Fibroblast of villous mesenchyme (primary cell): ENCODE measurements at regions not wholly inside any gene's neighbourhood (a gene's known extent, or its start where the extent isn't known, plus 50 kb on each side); places are given as distances from the start of the nearest gene placed in this dataset.
A peak's percentile ranks its signal among the peaks of the same experiment; 100 is the strongest.

ENCODE experiments used
- DNase-seq: peaks from one replicate; pipeline ENCODE4 v3.0.0-alpha.2; 2010; ENCODE audit warnings: low read depth
- H3K4me3 ChIP-seq: 2 replicates; pipeline ENCODE4 v1.5.1; 2011; ENCODE audit warnings: low read depth, mild to moderate bottlenecking, low read length
- TF ChIP-seq, protein P1 (sequence below): IDR thresholded peaks from 2 replicates; pipeline ENCODE4 v1.5.1; 2012; ENCODE audit warnings: low read depth, mild to moderate bottlenecking, low read length; ENCODE audit not compliant: insufficient read depth

DNA sequence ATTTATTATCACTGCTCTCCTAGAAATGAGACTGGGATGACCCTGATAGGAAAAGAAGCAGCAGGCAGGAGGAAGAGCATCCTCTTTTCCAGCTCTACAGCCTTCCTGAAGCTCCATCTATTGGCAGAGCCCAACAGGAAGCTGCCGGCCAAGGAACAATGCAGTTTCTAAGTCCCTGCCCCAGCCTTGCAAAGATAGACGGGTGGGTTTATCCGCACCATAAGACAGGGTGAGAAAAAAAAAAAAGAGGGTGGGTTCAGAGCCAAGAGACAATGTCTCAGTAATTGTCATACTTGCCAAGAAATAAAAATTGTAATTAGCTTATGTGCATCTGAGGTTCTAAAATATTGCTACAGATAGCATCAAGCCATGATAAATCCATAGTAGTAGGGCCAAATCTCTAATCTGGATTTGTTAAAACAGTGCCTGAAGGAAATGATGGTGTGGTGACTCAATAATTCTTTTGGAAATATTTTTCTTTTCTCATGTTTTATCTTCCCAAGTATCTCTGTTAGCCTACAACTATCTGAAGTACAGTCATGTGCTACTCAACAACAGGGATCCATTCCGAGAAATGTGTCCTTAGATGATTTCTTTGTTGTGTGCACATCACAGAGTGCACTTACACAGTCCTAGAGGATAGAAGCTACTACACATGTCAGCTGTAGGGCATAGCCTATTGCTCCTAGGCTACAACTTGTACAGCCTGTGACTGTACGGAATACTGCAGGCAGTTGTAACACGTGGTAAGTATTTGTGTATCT is 242.9 kb upstream of the CXCL12 start:
- no peak overlapping the region for H3K4me3 ChIP-seq
- TF ChIP-seq, protein P1, sequence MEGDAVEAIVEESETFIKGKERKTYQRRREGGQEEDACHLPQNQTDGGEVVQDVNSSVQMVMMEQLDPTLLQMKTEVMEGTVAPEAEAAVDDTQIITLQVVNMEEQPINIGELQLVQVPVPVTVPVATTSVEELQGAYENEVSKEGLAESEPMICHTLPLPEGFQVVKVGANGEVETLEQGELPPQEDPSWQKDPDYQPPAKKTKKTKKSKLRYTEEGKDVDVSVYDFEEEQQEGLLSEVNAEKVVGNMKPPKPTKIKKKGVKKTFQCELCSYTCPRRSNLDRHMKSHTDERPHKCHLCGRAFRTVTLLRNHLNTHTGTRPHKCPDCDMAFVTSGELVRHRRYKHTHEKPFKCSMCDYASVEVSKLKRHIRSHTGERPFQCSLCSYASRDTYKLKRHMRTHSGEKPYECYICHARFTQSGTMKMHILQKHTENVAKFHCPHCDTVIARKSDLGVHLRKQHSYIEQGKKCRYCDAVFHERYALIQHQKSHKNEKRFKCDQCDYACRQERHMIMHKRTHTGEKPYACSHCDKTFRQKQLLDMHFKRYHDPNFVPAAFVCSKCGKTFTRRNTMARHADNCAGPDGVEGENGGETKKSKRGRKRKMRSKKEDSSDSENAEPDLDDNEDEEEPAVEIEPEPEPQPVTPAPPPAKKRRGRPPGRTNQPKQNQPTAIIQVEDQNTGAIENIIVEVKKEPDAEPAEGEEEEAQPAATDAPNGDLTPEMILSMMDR: no peak
- DNase-seq: peak; percentile 83

DNA sequence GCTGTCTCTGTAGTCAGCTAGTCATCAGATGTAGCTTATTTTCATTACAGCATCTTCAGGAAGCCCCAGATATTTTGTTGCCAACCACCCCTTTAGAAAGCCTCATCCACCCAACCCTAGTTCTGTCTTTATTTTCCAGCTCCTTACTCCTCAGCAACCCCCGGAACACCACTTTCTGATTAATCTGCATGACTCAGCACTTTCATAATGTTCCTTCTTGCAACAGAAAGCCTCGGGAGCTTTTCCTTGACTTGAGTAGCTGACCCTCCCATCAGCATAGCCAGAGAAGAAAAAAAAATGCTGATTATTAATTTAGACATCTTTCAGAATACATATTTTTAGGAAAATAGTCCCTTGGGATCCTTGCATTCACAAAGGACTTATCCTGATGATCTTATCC is 244.0 kb upstream of the CXCL12 start:
- TF ChIP-seq, protein P1: no peak
- peak; percentile 80 for DNase-seq
- H3K4me3 ChIP-seq: no peak overlapping the region

DNA sequence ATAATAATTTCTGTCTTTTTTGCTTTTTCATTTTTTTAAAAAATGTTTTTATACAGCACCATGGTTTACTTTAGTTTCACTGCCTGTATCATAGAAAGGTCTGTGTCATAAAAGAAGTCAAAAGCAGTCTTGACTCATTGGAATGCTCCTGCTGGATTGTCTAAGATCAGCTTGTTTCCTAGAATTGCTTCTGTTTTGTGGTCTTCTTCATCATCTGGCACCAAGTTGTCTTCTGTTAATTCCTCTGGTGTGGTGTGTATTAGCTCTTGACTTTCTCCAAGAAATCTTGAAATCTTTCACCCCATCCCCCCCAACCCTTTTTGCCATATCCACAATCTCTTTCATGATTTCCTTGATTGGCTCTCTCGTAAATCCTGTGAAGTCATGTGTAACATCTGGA is 250.3 kb upstream of the CXCL12 start:
- DNase-seq: no peak
- TF ChIP-seq, protein P1: no peak
- no peak overlapping the region for H3K4me3 ChIP-seq

DNA sequence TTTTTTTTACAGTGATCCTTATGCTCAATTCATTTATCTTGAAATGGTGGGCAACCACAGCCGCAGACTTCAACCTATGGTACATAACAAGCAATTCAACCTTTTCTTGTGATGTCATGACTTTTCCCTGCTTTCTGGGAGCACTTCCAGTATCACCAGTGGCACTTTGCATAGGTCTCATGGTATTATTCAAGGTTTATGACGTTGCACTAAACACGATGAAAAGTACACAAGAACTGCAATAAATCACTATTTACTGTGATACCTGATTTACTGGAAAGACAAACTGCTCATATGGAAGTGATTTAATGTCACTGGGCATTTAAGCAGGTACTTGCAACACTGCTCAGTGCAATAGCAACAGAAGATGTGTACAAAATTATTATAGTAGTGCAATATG is 251.7 kb upstream of the CXCL12 start:
- no peak overlapping the region for H3K4me3 ChIP-seq
- TF ChIP-seq, protein P1: no peak
- no peak for DNase-seq

DNA sequence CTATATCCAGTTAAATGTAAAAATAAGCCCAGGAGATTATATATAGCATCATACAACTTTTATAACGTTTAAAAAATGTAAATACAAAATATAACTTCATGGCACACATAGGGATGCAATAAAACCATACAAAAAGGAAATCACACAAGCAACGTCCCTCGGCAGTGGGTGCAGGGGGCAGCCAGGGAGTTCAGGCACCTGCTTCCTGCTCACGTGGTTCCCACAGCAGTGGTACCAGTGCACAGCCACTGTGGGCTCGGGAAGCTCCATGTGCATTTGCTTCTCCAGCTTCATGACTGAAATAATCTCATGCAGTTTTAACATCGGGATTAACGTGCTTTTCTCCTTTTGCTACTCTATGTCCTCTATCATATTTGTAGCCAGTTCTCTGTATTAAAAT is 255.5 kb upstream of the CXCL12 start:
- H3K4me3 ChIP-seq: no peak overlapping the region
- TF ChIP-seq, protein P1: no peak
- no peak for DNase-seq

DNA sequence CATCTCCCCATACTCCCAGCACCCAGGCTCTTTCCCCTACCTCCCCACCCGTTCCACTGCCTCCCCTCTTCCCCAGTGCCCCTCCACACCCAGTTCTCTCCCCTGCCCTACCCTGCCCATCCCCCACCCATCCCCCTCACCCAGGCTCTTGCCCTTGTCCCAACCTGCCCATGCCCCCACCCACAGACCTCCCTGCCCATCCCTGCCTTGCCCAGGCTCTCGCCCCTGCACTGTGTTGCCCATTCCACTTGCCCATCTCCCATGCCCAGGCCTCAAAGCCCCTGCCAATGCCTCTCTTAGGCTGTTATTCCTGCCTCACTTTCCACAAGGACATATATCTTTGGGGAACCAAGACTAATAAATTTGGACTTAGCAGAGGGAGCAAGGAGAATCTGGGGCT is 262.6 kb upstream of the CXCL12 start:
- TF ChIP-seq, protein P1: no peak
- no peak overlapping the region for H3K4me3 ChIP-seq
- no peak for DNase-seq

DNA sequence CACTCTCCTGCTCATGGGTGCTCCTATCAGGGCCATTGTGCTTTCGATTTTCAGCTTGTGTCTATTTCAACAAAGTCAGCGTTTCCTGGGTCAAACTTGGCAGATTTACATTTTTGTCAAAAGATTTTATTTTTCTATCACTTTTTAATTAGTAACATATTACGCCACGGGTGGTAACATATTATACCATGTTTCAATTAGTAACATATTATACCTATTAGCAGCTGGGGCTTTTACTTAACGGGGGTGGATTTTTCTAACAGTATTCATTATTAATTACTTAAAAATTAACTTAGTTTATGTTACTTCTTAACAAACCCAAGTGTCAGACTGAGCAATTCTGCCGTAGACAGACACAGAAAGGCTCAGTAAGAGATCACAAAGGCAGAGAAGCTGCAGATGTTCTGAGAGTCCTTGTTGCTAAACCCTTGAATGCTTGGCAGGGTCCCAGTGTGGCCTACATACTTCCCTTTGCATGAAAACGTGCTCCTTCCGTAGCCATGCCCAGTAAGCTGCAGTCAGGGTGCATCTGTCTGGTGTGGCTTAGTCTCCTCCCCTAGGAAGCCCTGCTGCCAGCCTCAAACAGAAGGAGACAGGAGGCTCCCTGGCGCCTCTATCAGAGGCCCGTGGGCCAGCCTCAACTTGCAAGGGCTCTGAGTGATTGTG is 263.1 kb upstream of the CXCL12 start:
- TF ChIP-seq, protein P1: no peak
- DNase-seq: peak; percentile 45
- no peak overlapping the region for H3K4me3 ChIP-seq
